ENCODE measurements at regions not wholly inside any gene's neighbourhood (a gene's known extent, or its start where the extent isn't known, plus 50 kb on each side); places are given as distances from the start of the nearest gene placed in this dataset.
"Not testable (repeated sequence)": the region's sequence is repeated elsewhere in the genome, so short reads cannot be mapped to it uniquely, and the experiment has no call there.

DNA sequence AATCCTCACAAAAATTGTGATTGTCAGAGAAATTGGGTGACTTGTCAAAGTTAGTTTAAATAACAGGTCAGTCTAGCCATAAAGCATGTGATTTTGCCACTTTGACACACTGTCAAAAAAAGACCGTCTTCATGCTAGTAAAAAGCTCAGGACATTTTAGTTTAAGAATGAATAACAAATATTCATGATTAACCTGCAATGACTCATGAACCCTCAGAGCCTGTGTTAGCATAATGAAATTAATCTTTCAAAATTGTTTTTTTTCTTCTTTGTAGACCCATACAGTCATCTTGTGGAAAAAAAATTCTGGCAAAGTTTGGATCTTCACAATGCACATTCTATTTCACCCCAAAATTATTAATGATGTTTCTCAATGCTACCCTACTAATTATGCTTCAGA lies 255.2 kb upstream of the POT1 start:
- H3F3A ChIP-seq (ENCODE audit: control insufficient read depth, insufficient read depth): no peaks in the 10 kb centered on the region
- no peak for TF ChIP-seq EZH2phosphoT487 (IDR thresholded peaks at IDR 0.05; ENCODE audit: borderline replicate concordance, low read length)
- TF ChIP-seq, protein P1, sequence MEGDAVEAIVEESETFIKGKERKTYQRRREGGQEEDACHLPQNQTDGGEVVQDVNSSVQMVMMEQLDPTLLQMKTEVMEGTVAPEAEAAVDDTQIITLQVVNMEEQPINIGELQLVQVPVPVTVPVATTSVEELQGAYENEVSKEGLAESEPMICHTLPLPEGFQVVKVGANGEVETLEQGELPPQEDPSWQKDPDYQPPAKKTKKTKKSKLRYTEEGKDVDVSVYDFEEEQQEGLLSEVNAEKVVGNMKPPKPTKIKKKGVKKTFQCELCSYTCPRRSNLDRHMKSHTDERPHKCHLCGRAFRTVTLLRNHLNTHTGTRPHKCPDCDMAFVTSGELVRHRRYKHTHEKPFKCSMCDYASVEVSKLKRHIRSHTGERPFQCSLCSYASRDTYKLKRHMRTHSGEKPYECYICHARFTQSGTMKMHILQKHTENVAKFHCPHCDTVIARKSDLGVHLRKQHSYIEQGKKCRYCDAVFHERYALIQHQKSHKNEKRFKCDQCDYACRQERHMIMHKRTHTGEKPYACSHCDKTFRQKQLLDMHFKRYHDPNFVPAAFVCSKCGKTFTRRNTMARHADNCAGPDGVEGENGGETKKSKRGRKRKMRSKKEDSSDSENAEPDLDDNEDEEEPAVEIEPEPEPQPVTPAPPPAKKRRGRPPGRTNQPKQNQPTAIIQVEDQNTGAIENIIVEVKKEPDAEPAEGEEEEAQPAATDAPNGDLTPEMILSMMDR (IDR thresholded peaks at IDR 0.05; ENCODE audit: low read depth, low read length, poor library complexity, severe bottlenecking): no peak
- no peaks in the 10 kb centered on the region for H3K9me2 ChIP-seq (replicated peaks; ENCODE audit: control insufficient read depth, low read length)
- no peaks in the 10 kb centered on the region for H4K20me1 ChIP-seq (ENCODE audit: control insufficient read depth, insufficient read depth, low read depth, low read length)
- H3K9me3 ChIP-seq (ENCODE audit: control insufficient read depth, insufficient read depth, low read length): no peaks in the 10 kb centered on the region
- H3K4me2 ChIP-seq (ENCODE audit: low read length): no peak overlapping the region
- H3K36me3 ChIP-seq (ENCODE audit: control insufficient read depth, low read length): no peaks in the 10 kb centered on the region
- no peaks in the 10 kb centered on the region for H3K27me3 ChIP-seq (ENCODE audit: control insufficient read depth, low read length)
- no peaks in the 10 kb centered on the region for H3K79me2 ChIP-seq (ENCODE audit: control insufficient read depth, low read length)
- H3K4me3 ChIP-seq (ENCODE audit: low read length): no peak overlapping the region
- no peaks in the 10 kb centered on the region for H3K4me1 ChIP-seq (ENCODE audit: control insufficient read depth, low read length)
- H3K27ac ChIP-seq (ENCODE audit: low read depth, low read length): no peak overlapping the region

DNA sequence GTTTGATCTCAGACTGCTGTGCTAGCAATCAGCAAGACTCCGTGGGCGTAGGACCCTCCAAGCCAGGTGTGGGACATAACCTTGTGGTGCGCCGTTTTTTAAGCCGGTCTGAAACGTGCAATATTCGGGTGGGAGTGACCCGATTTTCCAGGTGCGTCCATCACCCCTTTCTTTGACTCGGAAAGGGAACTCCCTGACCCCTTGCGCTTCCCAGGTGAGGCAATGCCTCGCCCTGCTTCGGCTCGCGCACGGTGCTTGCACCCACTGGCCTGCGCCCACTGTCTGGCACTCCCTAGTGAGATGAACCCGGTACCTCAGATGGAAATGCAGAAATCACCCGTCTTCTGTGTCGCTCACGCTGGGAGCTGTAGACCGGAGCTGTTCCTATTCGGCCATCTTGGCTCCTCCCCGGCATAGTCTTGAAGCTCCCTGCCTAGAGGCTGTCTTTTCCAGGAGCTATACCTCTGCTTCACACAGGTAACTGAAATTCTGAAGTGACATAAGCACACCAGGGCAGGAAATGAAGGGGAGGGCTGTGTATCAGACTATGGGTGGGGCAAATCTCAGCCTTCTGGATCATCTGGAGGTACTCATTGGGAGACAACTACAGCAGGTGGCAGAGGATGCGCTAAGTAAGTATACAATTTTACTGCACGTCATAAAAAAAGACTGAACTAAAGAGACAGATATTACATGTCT lies 252.1 kb upstream of the POT1 start:
- H3K4me3 ChIP-seq (ENCODE audit: low read length); H3K79me2 ChIP-seq (ENCODE audit: control insufficient read depth, low read length); H3K9me2 ChIP-seq (replicated peaks; ENCODE audit: control insufficient read depth, low read length); H3F3A ChIP-seq (ENCODE audit: control insufficient read depth, insufficient read depth); H3K27ac ChIP-seq (ENCODE audit: low read depth, low read length); H3K27me3 ChIP-seq (ENCODE audit: control insufficient read depth, low read length); H3K4me1 ChIP-seq (ENCODE audit: control insufficient read depth, low read length); H3K4me2 ChIP-seq (ENCODE audit: low read length); H4K20me1 ChIP-seq (ENCODE audit: control insufficient read depth, insufficient read depth, low read depth, low read length); H3K9me3 ChIP-seq (ENCODE audit: control insufficient read depth, insufficient read depth, low read length); H3K36me3 ChIP-seq (ENCODE audit: control insufficient read depth, low read length): not testable (repeated sequence)

DNA sequence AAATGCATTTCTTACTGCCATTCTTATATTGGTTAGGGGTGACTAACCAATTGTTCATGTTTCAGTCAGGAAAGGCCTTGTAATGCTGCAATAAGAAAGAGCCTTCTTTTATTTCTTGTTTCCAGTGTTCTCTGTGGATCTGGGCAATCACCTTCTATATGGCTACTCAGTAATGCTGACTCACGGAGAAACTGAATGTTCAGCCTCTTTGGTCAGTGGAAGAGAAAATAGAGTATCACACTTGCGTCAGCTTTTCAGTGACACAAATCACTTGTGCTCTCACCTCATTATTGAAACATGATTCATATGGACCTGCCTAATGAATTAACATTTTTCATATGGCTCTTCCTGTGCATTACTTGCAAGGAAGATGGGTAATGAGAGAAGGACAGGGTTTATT lies 243.9 kb upstream of the POT1 start:
- Histone ChIP-seq H3K4me3 (ENCODE audit: low read length) (no peak overlapping the region), H3K4me1 (ENCODE audit: control insufficient read depth, low read length) (no peaks in the 10 kb centered on the region), H3F3A (ENCODE audit: control insufficient read depth, insufficient read depth) (no peaks in the 10 kb centered on the region), H3K9me3 (ENCODE audit: control insufficient read depth, insufficient read depth, low read length) (no peaks in the 10 kb centered on the region), H3K36me3 (ENCODE audit: control insufficient read depth, low read length) (no peaks in the 10 kb centered on the region), H3K27me3 (ENCODE audit: control insufficient read depth, low read length) (no peaks in the 10 kb centered on the region), H3K79me2 (ENCODE audit: control insufficient read depth, low read length) (no peaks in the 10 kb centered on the region), H4K20me1 (ENCODE audit: control insufficient read depth, insufficient read depth, low read depth, low read length) (no peaks in the 10 kb centered on the region), H3K27ac (ENCODE audit: low read depth, low read length) (no peak overlapping the region), H3K9me2 (replicated peaks; ENCODE audit: control insufficient read depth, low read length) (no peaks in the 10 kb centered on the region), H3K4me2 (ENCODE audit: low read length) (no peak overlapping the region)
- TF ChIP-seq, protein P1 (IDR thresholded peaks at IDR 0.05; ENCODE audit: low read depth, low read length, poor library complexity, severe bottlenecking): no peak
- no peak for TF ChIP-seq EZH2phosphoT487 (IDR thresholded peaks at IDR 0.05; ENCODE audit: borderline replicate concordance, low read length)

DNA sequence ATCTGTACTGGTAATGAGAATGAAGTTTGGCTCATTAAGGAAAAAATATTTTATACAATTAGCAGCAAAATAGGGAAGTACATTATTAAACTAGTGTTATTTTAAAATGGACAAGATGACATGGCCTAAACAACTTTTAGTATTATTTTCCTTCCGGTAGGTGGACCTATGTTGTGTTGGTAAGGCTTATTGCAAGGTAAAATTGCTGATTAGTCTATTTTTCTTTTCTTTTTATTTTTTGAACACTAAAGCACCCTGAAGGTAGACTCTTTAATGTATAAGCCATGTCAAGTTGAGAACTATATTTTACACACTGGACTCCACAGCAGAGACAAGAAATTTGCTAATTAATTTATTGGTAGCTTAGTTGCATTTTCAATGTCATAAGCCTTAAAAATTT lies 239.5 kb upstream of the POT1 start:
- Histone ChIP-seq H3K9me3 (ENCODE audit: control insufficient read depth, insufficient read depth, low read length) (no peaks in the 10 kb centered on the region), H3F3A (ENCODE audit: control insufficient read depth, insufficient read depth) (no peaks in the 10 kb centered on the region), H3K27ac (ENCODE audit: low read depth, low read length) (no peak overlapping the region), H3K9me2 (replicated peaks; ENCODE audit: control insufficient read depth, low read length) (no peaks in the 10 kb centered on the region), H3K4me1 (ENCODE audit: control insufficient read depth, low read length) (no peaks in the 10 kb centered on the region), H4K20me1 (ENCODE audit: control insufficient read depth, insufficient read depth, low read depth, low read length) (no peaks in the 10 kb centered on the region), H3K4me3 (ENCODE audit: low read length) (no peak overlapping the region), H3K27me3 (ENCODE audit: control insufficient read depth, low read length) (no peaks in the 10 kb centered on the region), H3K4me2 (ENCODE audit: low read length) (no peak overlapping the region), H3K36me3 (ENCODE audit: control insufficient read depth, low read length) (no peaks in the 10 kb centered on the region), H3K79me2 (ENCODE audit: control insufficient read depth, low read length) (no peaks in the 10 kb centered on the region)
- TF ChIP-seq EZH2phosphoT487 (IDR thresholded peaks at IDR 0.05; ENCODE audit: borderline replicate concordance, low read length): no peak
- TF ChIP-seq, protein P1 (IDR thresholded peaks at IDR 0.05; ENCODE audit: low read depth, low read length, poor library complexity, severe bottlenecking): no peak

All from DOHH2 (cell line).